ENCODE measurements at regions not wholly inside any gene's neighbourhood (a gene's known extent, or its start where the extent isn't known, plus 50 kb on each side); places are given as distances from the start of the nearest gene placed in this dataset.

DNA sequence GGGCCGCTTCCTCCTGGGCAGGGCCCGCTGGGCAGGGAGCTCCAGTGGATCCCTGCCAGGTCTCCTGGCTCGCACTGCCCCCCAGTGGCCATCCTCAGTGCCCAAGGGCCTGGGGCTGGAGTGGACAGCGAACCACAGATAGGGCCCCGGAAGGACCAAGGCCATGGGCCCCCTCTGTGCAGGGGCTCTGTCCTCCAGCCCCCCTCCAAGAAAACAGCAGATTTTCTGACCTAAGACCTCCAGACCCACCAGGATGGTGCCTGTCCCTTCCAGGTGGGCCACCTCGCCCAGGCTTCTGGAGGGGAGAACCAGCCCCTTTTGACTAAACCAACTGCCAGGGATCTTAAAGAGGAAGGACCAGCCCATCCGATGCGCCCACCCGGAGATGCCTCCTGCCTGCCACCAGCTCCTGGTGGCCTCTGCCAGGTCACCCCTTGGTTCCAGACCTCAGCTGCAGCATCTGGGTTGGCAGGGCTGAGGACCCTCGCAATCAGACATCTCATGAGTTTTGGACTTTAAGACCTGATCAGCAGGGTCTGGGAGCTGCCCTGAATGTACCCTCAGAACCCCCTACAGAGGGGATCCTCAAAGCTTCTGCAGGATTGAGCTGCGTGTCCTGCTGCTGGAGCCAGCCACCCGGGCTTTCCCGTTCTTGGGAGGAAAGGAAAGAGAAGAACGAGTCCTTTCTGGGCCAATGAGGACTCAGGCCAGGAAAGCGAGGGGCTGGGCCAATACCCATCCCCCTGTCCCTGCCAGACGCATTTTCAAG, 325.8 kb upstream of the DIO3 start:
- H3K4me3 ChIP-seq (ENCODE audit: low read depth, low read length): no peak overlapping the region

DNA sequence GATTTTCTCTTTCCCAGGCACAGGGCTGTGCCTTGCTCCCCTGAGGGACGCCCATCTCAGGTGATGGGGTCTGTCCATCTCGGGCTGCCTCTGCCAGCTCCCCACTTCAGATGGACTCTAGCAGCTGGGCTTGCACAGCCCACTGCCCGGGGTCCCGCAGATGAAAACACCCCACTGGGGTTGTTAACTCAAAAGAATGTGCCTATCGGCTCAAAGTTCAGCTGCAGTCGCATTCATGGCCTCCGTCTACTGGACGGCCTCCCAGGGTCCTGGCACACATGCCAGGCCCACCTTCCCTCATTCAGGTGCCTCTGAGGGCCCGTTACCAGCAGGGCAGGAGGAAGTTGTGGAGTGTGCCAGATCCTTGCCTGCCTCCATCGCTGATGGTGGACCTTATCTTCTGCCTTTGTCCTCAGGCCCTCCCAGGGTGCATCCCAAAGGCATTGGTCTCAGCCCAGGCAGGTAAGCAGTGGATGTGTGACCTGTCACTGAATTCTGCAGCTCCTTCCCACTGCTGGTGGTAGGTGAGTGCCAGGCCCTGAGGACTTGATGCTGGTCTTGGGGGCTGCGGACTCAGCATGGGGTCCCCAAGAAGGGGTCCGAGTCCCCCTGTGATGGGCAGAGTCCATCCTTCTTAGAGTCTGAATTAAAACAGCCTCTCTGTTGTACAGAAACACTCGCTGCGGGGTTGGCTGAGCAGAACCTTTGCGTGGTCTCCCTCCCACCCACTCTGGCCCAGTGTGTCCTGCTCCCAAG, 324.6 kb upstream of the DIO3 start:
- H3K4me3 ChIP-seq (ENCODE audit: low read depth, low read length): no peak overlapping the region

DNA sequence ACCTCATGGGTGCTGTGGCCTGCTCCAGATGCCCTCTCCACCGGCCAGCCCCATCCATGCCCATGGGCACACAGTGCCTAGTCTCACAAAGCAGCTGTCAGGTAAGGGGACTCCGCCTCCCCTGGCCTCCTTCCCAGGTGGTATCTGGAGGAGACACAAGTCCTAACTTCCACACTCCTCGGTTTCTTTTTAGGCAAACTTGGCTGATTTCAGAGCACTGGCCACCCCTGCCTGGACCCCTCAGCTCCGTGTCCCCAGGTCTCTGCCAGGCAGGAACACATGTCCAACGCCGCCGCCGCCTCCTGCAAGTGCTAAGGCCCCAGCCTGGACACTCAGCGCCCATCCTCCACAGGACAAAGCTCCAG, 324.1 kb upstream of the DIO3 start:
- H3K4me3 ChIP-seq (ENCODE audit: low read depth, low read length): no peak overlapping the region

DNA sequence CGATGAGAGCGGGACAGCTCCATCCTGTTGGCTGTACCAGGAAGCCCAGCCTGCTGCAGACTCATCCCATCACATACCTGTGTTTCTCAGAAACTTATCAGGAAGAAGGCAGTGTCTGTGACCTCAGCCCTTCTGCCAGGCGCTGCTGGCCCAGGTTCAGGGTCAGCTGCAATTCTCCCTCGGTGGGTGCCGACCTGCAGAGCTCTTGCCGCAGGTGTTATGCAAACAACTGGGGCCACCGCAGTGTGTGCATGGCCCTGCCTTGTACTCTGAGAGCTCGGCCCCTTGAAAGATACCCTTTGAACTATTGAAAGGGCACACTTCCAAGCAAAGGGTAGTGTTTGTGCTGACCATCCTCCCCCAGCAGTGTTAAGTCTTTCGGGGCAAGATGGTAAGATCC, 322.2 kb upstream of the DIO3 start:
- no peak overlapping the region for H3K4me3 ChIP-seq (ENCODE audit: low read depth, low read length)

DNA sequence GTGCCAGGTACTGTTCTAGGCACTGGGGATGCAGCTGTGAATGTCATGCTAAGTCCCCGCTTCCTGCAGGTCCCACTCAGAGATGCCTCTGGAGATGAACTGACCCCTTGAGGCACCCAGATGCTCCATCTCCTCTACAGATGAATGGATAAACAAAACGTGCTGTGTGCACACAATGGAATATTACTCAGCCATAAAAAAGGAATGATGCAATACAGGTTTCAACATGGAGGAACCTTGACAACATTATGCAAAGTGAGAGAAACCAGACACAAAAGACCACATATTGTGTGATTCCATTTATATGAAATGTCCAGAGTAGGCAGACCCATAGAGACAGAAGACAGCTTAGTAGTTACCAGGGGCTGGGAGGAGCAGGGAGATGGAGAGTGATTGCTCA, 320.1 kb upstream of the DIO3 start:
- no peak overlapping the region for H3K4me3 ChIP-seq (ENCODE audit: low read depth, low read length)

DNA sequence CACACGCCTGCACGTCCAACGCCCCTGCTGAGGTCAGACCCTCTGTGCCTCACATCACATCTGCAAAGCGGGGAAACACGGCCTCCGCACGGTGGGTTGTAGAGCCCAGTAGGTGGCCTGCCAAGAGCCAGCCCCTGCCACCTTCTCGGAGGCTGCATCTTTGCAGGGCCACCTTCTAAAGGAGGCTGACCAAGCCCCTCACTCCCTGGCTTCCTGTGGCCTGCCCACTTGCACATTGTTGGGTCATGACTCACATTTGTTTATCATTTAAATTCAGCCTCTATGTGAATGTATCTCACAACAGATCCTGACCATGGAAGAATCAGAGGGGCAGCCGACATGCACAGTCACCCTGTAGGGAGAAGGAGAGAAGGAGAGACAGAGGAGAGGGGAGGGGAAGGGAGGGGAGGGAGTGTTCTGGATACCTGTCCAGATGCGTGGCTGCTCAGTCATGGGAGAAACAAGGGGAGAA, 319.5 kb upstream of the DIO3 start:
- H3K4me3 ChIP-seq (ENCODE audit: low read depth, low read length): no peak overlapping the region

DNA sequence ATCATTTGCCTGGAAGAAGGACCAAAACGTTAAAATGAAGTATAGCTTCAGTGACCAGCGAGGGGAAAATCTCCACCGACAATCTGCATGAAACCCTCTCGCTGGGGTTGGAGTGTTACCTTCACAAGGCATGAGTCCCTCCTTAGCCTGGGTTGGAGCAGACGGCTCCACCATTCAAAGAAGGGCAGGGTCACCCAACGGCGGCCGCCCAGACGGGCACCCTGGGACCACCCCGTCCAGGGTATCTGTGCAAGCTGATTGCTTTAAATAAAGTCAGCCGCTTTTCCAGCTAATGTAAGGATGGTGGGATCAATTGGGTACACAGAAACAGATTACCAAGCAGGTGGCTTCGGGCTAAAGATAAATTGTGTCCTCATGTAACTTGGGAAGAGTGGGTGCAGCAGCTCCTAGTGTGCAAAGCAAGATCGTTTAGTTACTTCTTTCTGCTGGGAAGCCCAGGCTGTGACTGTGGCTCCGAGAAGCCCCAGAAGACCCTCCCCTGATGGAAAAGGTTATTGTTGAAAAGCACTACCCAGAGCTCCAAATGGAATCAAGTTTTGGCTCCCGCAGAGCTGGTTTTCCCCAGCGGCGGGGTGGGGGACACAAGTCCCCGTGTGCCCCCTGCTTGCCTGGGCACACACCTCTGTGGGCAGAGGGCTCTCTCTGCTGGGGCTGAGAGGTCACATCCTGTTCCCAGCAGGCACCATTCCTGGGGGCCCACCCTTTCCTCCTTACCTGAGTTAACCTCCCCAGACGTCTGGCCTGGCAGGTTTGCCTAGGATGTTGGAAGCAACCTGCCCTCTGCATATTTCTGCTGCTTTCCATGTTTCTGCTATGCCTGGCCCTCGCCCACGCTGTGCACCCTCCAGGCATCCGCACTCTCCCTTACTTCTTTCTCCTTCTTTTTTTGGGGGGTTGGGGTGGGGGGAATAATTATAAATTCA, 318.6 kb upstream of the DIO3 start:
- H3K4me3 ChIP-seq (ENCODE audit: low read depth, low read length): no peak overlapping the region

DNA sequence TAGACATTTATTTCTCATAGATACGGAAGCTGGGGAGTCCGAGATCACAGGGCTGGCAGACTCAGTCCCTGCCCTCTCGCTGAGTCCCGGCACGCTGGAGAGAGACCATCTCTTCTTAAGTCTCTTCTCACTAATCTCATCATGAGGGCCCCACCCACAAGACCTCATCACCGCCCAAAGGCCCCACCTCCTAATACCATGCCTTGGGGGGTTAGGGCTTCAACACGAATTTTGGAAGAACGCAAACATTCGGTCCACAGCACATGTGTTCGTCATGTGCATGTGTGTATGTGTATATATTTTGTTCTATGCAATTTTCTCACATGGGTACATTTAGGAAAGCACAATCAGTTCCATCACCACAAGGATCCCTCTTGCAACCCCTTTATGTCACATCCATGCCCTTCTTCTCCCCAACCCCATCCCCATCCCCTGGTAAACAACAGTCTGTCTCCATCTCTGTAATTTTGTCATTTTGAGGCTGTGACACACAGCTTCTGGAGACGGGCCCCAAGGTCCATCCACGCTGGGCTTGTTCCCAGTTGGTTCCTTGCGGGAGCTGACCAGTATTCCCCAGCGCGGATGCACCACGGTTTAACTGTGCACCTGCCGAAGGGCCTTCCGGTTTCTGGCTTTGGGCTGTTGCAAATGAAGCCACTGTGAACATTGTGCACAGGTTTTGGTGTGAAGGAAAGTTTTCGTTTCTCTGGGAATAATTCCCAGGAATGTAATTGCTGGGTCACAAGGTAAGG, 317.5 kb upstream of the DIO3 start:
- no peak overlapping the region for H3K4me3 ChIP-seq (ENCODE audit: low read depth, low read length)

DNA sequence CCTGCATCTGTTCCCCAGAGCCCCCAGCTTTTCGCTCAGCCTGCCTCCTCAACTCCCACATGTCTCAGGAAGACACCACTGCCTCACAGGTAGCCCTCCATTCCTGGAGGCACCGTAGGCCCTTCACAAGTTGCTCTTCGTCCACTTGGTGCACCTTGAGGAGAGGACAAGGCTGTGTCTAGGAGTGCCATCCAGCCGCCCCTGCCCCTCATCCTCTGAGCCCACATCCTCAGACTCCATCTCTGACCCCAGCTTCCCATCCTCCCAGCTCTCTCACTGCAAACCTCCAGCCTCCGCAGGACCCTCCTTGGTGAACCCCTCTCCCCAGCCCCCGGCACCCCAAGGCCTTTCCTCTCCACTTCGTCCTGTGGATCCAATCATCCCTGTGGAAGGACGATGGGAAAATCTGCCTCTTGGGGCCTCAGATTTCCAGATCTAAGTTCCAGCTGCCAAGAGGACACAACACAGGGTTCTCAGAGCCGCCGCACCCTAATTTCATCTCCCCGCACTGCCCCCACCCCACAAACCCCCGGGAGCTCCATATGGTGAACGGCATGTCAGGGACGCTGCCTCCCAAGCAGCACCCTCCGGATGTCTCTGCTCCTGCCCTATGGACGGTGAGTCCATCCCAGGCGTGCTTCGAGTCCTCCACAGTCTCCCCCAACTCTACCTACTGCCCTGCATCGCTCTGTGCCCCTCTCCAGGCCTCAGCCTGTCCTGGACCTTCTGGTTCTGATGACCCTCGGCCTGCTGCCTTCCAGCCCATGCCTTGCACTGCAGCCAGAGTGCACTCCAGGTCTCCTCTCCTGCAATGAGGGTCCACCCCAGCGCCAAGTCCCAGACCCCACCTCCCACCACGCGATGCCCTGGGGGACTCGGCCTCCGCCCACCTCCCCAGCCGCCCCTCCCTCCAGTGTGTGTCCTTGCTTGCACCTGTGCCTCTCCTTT, 314.1 kb upstream of the DIO3 start:
- H3K4me3 ChIP-seq (ENCODE audit: low read depth, low read length): no peak overlapping the region

DNA sequence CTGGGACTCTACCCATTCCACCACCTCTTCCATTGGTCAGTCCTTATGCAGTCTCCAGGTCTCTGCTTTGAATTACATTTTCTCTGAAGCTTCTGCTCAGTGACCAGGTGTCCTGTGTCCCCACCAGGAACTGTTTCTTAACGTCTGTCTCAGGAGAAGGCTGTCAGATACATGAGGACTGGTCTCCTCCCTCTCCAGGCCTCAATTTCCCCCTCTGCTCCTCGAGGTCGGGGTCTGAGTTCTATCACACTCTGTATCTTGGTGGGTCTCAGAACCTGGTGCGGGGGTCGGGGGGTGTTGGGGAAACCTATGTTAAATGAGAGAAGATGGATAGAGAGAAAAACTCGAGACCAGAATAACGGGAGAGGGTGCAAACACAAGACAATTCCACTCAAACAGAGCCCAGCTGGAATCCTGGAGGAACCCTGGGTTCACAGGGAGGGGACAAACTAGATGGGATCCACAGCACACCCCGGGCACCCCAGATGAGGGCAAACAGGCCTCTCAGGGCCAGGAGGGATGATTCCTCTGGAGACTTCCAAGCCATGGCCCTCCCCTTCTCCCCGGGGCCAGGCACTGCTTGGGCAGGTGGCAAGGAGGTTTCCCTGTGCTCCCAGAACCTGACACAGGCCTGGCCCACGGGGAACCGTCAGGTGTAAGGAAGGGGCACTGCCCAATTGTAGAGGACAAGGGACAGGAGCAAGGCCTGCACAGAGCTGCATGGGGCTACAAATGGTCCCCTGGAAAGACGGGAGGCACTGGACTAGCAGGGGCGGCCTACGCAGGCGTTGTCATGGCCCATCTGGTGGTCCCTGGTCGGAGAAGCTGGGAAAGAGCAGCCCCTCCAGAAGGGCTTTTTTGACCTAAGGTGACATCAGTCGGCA, 313.2 kb upstream of the DIO3 start:
- H3K4me3 ChIP-seq (ENCODE audit: low read depth, low read length): no peak overlapping the region

DNA sequence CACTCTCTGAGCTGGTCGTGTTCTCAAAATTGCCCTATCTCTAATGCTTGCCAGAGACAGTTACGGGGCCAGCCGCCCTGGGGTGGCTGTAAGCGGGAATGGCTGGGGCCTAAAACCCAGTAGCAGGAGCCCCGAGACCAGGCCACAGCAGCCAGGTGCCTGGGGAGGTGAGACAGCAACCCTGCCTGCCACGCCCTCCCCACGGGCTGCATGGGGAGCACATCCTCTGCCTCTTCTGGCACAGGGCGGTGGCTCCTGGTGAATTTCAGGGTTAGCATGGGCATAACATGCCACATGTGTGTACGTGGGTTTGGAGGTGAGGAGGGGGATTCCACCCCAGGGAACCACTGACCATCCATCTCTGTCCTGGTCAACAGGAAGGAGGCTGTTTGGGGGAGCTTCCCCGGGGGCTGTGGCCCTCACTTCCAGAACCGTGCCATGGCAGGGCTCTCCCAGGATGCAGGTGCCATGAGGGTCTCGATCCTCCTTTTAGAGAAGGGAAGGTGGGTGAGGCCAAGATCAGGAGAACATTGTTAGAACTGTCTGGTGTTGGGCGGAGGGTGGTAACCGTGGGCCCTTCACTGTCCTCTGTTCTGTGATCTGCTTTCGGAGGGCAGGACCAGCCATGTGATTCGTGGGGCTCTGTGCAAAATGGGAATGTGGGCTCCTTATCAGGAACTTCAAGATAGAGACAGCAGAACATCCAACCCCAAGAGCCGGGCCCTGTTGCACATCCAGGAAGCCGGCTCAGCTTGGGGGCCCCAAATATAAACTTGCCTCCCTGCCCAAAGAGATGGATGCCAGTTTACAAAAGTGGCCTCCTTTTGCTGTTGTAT, 312.2 kb upstream of the DIO3 start:
- H3K4me3 ChIP-seq (ENCODE audit: low read depth, low read length): no peak overlapping the region

DNA sequence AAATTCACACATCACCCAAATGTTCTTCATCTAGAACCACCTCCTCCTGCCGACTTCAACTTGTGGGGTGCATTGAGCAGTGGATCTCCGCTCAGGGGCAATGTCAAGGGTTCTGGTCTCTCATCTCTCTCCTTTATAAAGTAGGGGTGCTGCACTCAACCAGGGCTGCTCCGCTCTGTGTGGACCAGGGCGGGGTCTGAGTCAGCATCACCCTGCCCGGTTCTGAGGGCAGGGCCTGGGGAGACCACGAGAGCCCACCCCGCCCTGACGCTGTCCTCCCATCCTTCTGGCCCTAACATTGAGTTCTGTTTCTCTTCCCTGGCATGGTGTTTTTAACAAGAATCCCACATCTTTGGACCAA, 311.6 kb upstream of the DIO3 start:
- no peak overlapping the region for H3K4me3 ChIP-seq (ENCODE audit: low read depth, low read length)

DNA sequence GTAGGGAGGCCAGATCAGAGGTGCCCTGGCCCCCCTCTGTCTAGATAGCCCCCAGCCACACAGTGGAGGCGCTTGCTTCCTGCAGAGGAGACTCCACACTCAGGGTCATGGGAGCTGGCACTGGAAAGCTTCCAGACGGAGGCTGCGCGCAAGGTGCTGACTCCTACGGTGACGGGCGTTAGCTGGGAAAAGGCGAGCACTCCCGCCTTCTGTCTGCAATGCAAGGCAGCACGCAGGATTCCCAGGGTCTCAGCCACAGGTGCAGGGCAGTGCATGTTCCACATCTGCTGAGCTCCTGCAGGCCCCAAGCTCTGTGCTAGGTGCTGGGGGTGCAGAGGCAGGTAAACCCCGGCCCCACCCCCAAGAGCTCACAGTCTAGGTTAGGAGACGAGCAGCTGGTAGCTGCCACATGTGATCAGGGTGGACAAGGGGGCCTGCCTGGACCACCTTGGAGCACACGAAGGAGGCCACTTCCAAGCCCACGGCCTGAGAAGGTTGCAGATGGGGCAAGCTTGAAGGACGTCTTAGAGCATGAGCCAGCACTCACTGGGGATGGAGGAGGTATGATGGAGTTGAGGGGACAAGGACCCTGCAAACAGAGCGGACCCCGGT, 310.9 kb upstream of the DIO3 start:
- H3K4me3 ChIP-seq (ENCODE audit: low read depth, low read length): no peak overlapping the region

DNA sequence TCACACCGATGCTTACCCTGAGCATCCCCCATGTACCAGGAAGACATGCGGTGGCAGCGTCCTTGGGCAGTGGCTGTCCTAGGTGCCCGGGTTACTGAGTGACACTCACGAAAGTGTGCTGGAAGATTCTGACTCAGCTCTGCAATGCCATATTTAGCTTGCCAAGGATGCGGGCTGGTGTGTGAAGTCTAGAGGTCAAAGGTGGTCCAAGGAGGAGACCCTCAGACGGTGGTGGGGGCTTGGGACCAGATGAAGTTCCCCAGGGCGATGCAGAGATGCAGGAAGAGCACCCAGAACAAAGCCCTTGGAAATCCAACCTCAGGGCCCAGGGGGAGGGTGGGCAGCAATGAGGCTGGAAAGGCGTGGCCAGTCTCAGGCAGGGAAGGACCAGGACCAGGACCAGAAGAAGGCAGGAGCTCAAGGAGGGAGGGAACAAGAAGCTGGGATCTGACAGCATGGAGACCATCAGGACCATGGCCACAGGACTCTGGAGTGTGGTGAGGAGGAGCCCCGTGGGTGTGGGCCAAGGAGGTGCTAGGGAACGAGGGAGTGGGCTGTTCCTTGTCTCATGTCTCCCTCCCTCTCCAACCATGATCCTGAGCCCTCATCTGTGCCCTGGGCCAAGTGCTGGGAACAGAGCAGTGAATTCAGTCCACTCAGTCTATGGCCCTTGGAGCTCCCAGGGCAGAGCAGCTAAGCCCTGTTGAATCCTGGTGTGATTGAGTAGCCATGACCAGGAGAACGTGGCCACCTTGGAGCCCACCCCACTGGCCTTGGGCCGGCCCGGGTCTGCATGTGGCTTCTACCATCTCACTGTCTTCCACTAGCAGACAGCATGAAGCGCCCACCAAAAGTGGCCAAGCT, 310.1 kb upstream of the DIO3 start:
- H3K4me3 ChIP-seq (ENCODE audit: low read depth, low read length): no peak overlapping the region

DNA sequence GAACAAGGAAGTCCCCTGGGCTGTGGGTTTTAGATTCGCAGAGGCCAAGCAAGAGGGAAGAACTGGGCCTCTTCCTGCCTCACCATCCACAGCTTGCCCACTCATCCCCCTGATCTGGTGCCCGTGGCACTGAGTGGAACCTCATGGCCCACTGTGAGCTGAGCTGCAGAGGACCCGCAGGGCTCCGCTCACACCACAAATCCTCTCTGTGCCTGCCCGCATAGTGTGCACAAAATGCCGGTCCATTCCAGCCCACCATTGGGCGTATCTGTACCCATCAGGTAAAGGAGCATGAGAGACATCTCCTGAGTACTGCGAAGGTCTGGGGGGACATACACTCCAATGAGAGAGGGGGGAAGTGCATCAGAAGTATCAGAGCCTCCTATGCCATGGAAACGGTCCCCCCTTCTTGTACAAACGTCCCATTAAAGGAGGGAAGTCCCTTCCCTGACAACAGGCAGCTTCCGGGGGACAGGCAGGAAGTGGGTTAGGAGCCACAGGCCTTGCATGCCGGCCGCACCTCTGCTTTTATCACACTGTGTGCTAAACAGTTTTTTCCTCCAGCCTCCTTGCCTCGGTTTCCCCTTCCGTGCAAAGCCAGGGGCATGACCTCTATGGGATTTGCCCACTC, 309.4 kb upstream of the DIO3 start:
- H3K4me3 ChIP-seq (ENCODE audit: low read depth, low read length): no peak overlapping the region
